Testis (tissue), 2 donors: ENCODE measurements at regions not wholly inside any gene's neighbourhood (a gene's known extent, or its start where the extent isn't known, plus 50 kb on each side); places are given as distances from the start of the nearest gene placed in this dataset.
"Not testable (repeated sequence)": the region's sequence is repeated elsewhere in the genome, so short reads cannot be mapped to it uniquely, and the experiment has no call there.

Experiments
- DNase-seq: peaks from one replicate; pipeline ENCODE4 v3.0.0-alpha.2; 2019
- H3K27ac ChIP-seq, 2 donors: fragments of 200-600 bp; sonication (generic); one replicate each; pipeline ENCODE4 v1.5.1; 2019
- H3K27me3 ChIP-seq: fragments of 200-600 bp; sonication (generic); one replicate; pipeline ENCODE4 v1.5.1; 2019
- H3K36me3 ChIP-seq: fragments of 200-600 bp; sonication (generic); one replicate; pipeline ENCODE4 v1.5.1; 2017; ENCODE audit warnings: low read depth; ENCODE audit errors: missing control alignments
- H3K4me1 ChIP-seq: fragments of 200-600 bp; sonication (generic); one replicate; pipeline ENCODE4 v1.5.1; 2019
- H3K4me3 ChIP-seq, 2 donors: fragments of 200-600 bp; sonication (generic); one replicate each; pipeline ENCODE4 v1.5.1; 2017 to 2019
- H3K9me3 ChIP-seq: fragments of 200-600 bp; sonication (generic); one replicate; pipeline ENCODE4 v1.5.1; 2017
- POLR2A ChIP-seq: fragments of 450-650 bp; IDR thresholded peaks from one replicate; pipeline ENCODE4 v1.6.1; 2017; ENCODE audit warnings: antibody characterized with exemption, mild to moderate bottlenecking, moderate library complexity
- WGBS, 2 donors: methylation state at CpG; one replicate each; pipeline ENCODE4 v1.1.5; 2018; 5-methylcytosine and 5-hydroxymethylcytosine counted together
- intact Hi-C: fragments of 100-400 bp; cut with DNase I; formaldehyde crosslinking; loops from one replicate; pipeline ENCODE4 v1.15.1; 2023; ENCODE audit warnings: low total_unique reads
- TF ChIP-seq, protein P1 (sequence below), 3 experiments: fragments of 450-650 bp in 2 of 3; fragments of 200-600 bp in 1 of 3; sonication (generic) in 1 of 3; IDR thresholded peaks; one replicate each; pipeline ENCODE4 v1.5.1; 2016 to 2019; ENCODE audit warnings: antibody characterized with exemption in 3 of 3, mild to moderate bottlenecking in 2 of 3, moderate library complexity in 1 of 3

DNA sequence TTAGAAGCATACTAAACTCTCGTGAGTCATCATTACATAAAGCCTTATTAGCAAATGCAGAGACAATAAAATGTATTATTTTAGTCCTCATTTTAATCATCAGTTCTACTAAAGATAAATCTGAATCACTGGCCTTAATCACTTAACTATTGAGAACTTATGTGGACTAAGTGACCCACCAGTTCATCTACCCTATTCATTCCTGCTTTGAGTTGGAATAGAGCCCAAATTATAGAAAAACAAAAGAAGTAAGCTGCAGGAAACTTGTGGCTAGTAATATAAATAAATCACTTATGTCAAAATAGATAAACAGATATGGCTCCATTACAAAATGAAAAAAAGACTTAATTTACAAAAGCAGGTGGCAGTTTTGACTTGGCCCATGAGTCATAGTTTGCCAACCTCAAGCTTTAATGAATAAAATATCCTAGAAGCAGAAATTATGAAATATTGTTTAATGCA is 851.8 kb upstream of the CRIM1 start:
- 83 to 88% methylated on average over 1 of the region's 1 CpG for WGBS, 2 donors
- H3K4me1 ChIP-seq, result no peaks in the 10 kb centered on the region
- H3K27me3 ChIP-seq, result peaks cover 2% of the 10 kb centered on the region
- no peak overlapping the region for H3K27ac ChIP-seq
- H3K36me3 ChIP-seq, result no peaks in the 10 kb centered on the region
- TF ChIP-seq, protein P1, sequence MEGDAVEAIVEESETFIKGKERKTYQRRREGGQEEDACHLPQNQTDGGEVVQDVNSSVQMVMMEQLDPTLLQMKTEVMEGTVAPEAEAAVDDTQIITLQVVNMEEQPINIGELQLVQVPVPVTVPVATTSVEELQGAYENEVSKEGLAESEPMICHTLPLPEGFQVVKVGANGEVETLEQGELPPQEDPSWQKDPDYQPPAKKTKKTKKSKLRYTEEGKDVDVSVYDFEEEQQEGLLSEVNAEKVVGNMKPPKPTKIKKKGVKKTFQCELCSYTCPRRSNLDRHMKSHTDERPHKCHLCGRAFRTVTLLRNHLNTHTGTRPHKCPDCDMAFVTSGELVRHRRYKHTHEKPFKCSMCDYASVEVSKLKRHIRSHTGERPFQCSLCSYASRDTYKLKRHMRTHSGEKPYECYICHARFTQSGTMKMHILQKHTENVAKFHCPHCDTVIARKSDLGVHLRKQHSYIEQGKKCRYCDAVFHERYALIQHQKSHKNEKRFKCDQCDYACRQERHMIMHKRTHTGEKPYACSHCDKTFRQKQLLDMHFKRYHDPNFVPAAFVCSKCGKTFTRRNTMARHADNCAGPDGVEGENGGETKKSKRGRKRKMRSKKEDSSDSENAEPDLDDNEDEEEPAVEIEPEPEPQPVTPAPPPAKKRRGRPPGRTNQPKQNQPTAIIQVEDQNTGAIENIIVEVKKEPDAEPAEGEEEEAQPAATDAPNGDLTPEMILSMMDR (IDR thresholded peaks at IDR 0.05), result no peak
- TF ChIP-seq POLR2A, result no peak
- intact Hi-C loops, result no loop called here
- no peaks in the 10 kb centered on the region for H3K9me3 ChIP-seq
- DNase-seq, result no peak
- no peak overlapping the region for H3K4me3 ChIP-seq

DNA sequence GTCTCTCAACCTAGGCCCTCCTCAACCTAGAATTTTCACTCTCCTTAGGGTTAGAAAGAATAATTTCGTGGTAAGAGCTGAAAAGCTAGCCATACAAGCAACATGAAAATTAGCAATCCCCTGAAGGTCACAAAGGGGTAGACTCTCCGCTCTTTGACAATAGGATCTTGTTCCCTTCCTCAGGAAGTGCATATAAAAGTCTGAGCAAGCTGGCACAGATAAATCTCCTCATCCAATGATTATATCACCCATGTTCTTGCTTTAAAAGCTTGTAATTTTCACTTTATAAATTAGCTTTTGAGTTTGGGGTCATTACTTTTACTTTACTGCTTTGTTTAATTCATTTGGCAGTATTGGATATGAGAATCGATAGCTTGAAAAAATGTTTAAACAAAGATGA is 852.3 kb upstream of the CRIM1 start:
- DNase-seq, result no peak
- Histone ChIP-seq H3K4me3 (no peak overlapping the region), H3K36me3 (no peaks in the 10 kb centered on the region), H3K4me1 (no peaks in the 10 kb centered on the region), H3K27ac (no peak overlapping the region), H3K27me3 (peaks cover 2% of the 10 kb centered on the region), H3K9me3 (no peaks in the 10 kb centered on the region)
- 81 to 85% methylated on average over 3 of the region's 3 CpGs for WGBS, 2 donors
- TF ChIP-seq POLR2A, result no peak
- TF ChIP-seq, protein P1 (IDR thresholded peaks at IDR 0.05), result no peak
- intact Hi-C loops, result no loop called here

DNA sequence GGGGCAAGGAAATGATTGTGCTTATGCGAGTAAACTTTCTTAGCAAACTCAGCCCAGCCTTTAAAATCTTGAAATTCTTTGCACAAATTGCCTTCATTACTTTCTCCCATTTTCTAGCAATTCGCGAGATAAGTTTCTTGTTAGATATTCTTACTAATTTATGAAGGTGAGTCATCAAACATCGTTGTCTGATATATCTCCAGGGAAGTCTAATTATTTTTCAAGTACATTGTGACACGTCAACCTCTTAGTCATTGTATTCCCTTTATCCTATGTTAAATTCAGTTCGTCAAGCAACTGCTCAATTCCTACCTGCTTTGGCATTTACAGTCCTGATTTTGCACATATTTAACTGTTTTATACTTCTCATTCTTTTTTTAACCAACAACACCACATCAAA is 854.5 kb upstream of the CRIM1 start:
- Histone ChIP-seq H3K4me3 (no peak overlapping the region), H3K27me3 (peaks cover 2% of the 10 kb centered on the region), H3K27ac (no peak overlapping the region), H3K36me3 (no peaks in the 10 kb centered on the region), H3K9me3 (no peaks in the 10 kb centered on the region), H3K4me1 (no peaks in the 10 kb centered on the region)
- intact Hi-C loops, result no loop called here
- WGBS, 2 donors, result 67% methylated on average over 6 of the region's 6 CpGs
- no peak for DNase-seq
- TF ChIP-seq, protein P1 (IDR thresholded peaks at IDR 0.05), result no peak
- TF ChIP-seq POLR2A, result no peak

DNA sequence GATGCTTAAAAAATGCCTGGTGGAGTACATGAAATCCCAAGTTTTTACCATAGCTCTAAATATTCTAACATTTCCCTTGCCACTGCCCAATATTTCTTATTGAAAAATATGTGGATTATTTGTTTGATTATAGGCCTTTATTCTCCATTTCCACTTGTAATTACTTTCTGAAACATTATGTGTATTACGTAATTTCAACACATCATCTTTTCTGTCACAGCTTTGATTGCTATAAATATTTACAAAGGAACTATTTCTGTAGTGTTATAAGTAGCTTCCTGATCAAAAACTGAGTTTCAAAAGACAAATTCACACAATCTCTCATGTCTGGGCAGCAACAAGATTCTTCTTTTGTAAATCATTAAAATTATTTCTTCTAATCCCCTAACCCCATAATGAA is 859.6 kb upstream of the CRIM1 start:
- no peaks in the 10 kb centered on the region for H3K9me3 ChIP-seq
- no peaks in the 10 kb centered on the region for H3K27me3 ChIP-seq
- TF ChIP-seq POLR2A, result no peak
- TF ChIP-seq, protein P1 (IDR thresholded peaks at IDR 0.05), result no peak
- 91 to 96% methylated on average over 1 of the region's 1 CpG for WGBS, 2 donors
- H3K27ac ChIP-seq, result no peak overlapping the region
- H3K4me1 ChIP-seq, result no peaks in the 10 kb centered on the region
- no peak overlapping the region for H3K4me3 ChIP-seq
- H3K36me3 ChIP-seq, result no peaks in the 10 kb centered on the region
- intact Hi-C loops, result no loop called here
- DNase-seq, result no peak

DNA sequence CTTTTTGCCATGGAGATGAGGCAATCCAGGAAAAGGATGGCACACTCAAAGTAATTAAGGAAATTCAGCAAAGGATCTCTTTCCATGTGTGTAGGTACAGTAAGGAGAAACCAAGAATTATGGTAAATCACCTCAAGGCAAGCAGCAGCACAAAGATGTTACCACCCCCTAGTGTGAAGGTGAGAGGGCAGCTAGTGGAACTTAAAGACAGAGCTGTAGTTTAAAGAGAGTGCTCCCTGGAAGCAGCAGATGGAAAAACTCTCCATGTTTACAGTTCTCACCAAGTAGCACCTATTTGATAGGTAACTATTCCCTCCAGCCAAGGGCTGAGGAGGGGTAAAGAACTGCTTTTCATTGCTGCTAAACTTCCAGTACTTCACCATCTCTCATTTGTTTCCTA is 860.4 kb upstream of the CRIM1 start:
- no peak for DNase-seq
- intact Hi-C loops, result no loop called here
- Histone ChIP-seq H3K9me3 (no peaks in the 10 kb centered on the region), H3K27ac (no peak overlapping the region), H3K36me3 (no peaks in the 10 kb centered on the region), H3K4me1 (no peaks in the 10 kb centered on the region), H3K27me3 (no peaks in the 10 kb centered on the region), H3K4me3 (no peak overlapping the region)
- TF ChIP-seq, protein P1 (IDR thresholded peaks at IDR 0.05), result no peak
- no peak for TF ChIP-seq POLR2A

DNA sequence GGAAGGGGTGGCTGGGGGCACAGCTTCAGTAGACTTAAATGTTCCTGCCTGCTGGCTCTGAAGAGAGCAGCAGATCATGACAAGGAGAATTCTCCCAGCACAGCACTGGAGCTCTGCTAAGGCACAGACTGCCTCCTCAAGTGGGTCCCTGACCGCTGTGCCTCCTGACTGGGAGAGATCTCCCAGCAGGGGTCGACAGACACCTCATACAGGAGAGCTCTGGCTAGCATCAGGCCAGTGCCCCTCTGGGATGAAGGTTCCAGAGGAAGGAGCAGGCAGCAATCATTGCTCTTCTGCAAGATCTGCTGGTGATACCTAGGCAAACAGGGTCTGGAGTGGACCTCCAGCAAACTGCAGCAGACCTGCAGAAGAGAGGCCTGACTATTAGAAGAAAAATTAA is 877.5 kb upstream of the CRIM1 start:
- H3K4me3 ChIP-seq, H3K27me3 ChIP-seq, H3K27ac ChIP-seq, H3K9me3 ChIP-seq, intact Hi-C loops, DNase-seq, H3K36me3 ChIP-seq, H3K4me1 ChIP-seq: not testable (repeated sequence)
- 67 to 97% methylated on average over 1 to 2 of the region's 2 CpGs for WGBS, 2 donors
